ENCODE measurements at regions not wholly inside any gene's neighbourhood (a gene's known extent, or its start where the extent isn't known, plus 50 kb on each side); places are given as distances from the start of the nearest gene placed in this dataset.
"Not testable (repeated sequence)": the region's sequence is repeated elsewhere in the genome, so short reads cannot be mapped to it uniquely, and the experiment has no call there.

GRCh38 chr6:978937-979685 lies 286.2 kb upstream of the EXOC2 start:
- no peak for DNase-seq

GRCh38 chr6:977226-977625 lies 284.3 kb upstream of the EXOC2 start:
- DNase-seq, result not testable (repeated sequence)

GRCh38 chr6:971981-972640 lies 279.2 kb upstream of the EXOC2 start:
- no peak for DNase-seq

GRCh38 chr6:968791-969190 lies 275.9 kb upstream of the EXOC2 start:
- no peak for DNase-seq

GRCh38 chr6:967701-968100 lies 274.8 kb upstream of the EXOC2 start:
- DNase-seq, result no peak

GRCh38 chr6:965343-965742 lies 272.4 kb upstream of the EXOC2 start:
- no peak for DNase-seq

- DNase-seq, result no peak
These were observed 270.5 kb upstream of the EXOC2 start for GRCh38 chr6:963456-963855.

GRCh38 chr6:961407-961960 lies 268.5 kb upstream of the EXOC2 start:
- no peak for DNase-seq

GRCh38 chr6:960356-960755 lies 267.4 kb upstream of the EXOC2 start:
- DNase-seq, result peak; percentile 90

- DNase-seq, result peak; percentile 98
These were observed 265.5 kb upstream of the EXOC2 start for GRCh38 chr6:958488-958887.

- no peak for DNase-seq
These were observed 258.7 kb upstream of the EXOC2 start for GRCh38 chr6:951399-952181.

- no peak for DNase-seq
These were observed 254.4 kb upstream of the EXOC2 start for GRCh38 chr6:947235-947934.

- DNase-seq, result no peak
These were observed 253.6 kb upstream of the EXOC2 start for GRCh38 chr6:946546-946945.

- DNase-seq, result no peak
These were observed 246.8 kb upstream of the EXOC2 start for GRCh38 chr6:939526-940252.

GRCh38 chr6:938916-939315 lies 246.0 kb upstream of the EXOC2 start:
- DNase-seq, result no peak

GRCh38 chr6:938271-938905 lies 245.4 kb upstream of the EXOC2 start:
- no peak for DNase-seq

- DNase-seq, result no peak
These were observed 242.6 kb upstream of the EXOC2 start for GRCh38 chr6:935582-935981.

GRCh38 chr6:934686-935085 lies 241.7 kb upstream of the EXOC2 start:
- no peak for DNase-seq

GRCh38 chr6:931919-932318 lies 239.0 kb upstream of the EXOC2 start:
- not testable (repeated sequence) for DNase-seq

- no peak for DNase-seq
These were observed 234.2 kb upstream of the EXOC2 start for GRCh38 chr6:927157-927556.

- DNase-seq, result no peak
These were observed 232.8 kb upstream of the EXOC2 start for GRCh38 chr6:925656-926213.

Measured in NCI-H82 (cell line).